HG03571 (cell line): ENCODE measurements at regions not wholly inside any gene's neighbourhood (a gene's known extent, or its start where the extent isn't known, plus 50 kb on each side); places are given as distances from the start of the nearest gene placed in this dataset.
"Not testable (repeated sequence)": the region's sequence is repeated elsewhere in the genome, so short reads cannot be mapped to it uniquely, and the experiment has no call there.

ENCODE experiments used
- ATAC-seq: cut with Tn5 transposase; IDR thresholded peaks from one replicate; pipeline ENCODE4 v1.9.1; 2021; ENCODE audit not compliant: unreplicated experiment

GRCh38 chr10:2387672-2388071 is 650.3 kb upstream of the ADARB2 start:
- ATAC-seq, result no peak

- no peak for ATAC-seq
These were observed 649.9 kb upstream of the ADARB2 start for GRCh38 chr10:2387261-2387660.

- ATAC-seq, result no peak
These were observed 642.9 kb upstream of the ADARB2 start for GRCh38 chr10:2380218-2380617.

- no peak for ATAC-seq
These were observed 629.8 kb upstream of the ADARB2 start for GRCh38 chr10:2367083-2367482.

- ATAC-seq, result no peak
These were observed 629.1 kb upstream of the ADARB2 start for GRCh38 chr10:2366264-2366931.

GRCh38 chr10:2362331-2362730 is 625.0 kb upstream of the ADARB2 start:
- ATAC-seq, result no peak

GRCh38 chr10:2358586-2358985 is 621.3 kb upstream of the ADARB2 start:
- no peak for ATAC-seq

- no peak for ATAC-seq
These were observed 619.3 kb upstream of the ADARB2 start for GRCh38 chr10:2356670-2357069.

GRCh38 chr10:2351566-2351965 is 614.2 kb upstream of the ADARB2 start:
- ATAC-seq, result no peak

- ATAC-seq, result no peak
These were observed 604.9 kb upstream of the ADARB2 start for GRCh38 chr10:2342206-2342605.

- no peak for ATAC-seq
These were observed 603.7 kb upstream of the ADARB2 start for GRCh38 chr10:2340831-2341647.

- ATAC-seq, result no peak
These were observed 598.3 kb upstream of the ADARB2 start for GRCh38 chr10:2335626-2336025.

GRCh38 chr10:2334575-2334974 is 597.2 kb upstream of the ADARB2 start:
- no peak for ATAC-seq

GRCh38 chr10:2329082-2329481 is 591.8 kb upstream of the ADARB2 start:
- no peak for ATAC-seq

- no peak for ATAC-seq
These were observed 589.1 kb upstream of the ADARB2 start for GRCh38 chr10:2326411-2326810.

GRCh38 chr10:2315045-2315485 is 577.7 kb upstream of the ADARB2 start:
- not testable (repeated sequence) for ATAC-seq

GRCh38 chr10:2306081-2306480 is 568.8 kb upstream of the ADARB2 start:
- ATAC-seq, result no peak

- no peak for ATAC-seq
These were observed 565.8 kb upstream of the ADARB2 start for GRCh38 chr10:2303169-2303568.

- ATAC-seq, result no peak
These were observed 563.9 kb upstream of the ADARB2 start for GRCh38 chr10:2301227-2301626.

- ATAC-seq, result no peak
These were observed 562.9 kb upstream of the ADARB2 start for GRCh38 chr10:2300231-2300630.

- no peak for ATAC-seq
These were observed 559.0 kb upstream of the ADARB2 start for GRCh38 chr10:2296179-2296891.

- ATAC-seq, result no peak
These were observed 557.4 kb upstream of the ADARB2 start for GRCh38 chr10:2294739-2295138.
